IMR-90 (cell line): ENCODE measurements at regions not wholly inside any gene's neighbourhood (a gene's known extent, or its start where the extent isn't known, plus 50 kb on each side); places are given as distances from the start of the nearest gene placed in this dataset.

Source experiments
- ATAC-seq: fragments of 200-7000 bp; cut with Tn5 transposase; 2 replicates; pipeline ENCODE4 v1.9.1; 2020; ENCODE audit warnings: low read depth, mild to moderate bottlenecking, moderate library complexity
- BruUV-seq: library from RNA; stranded (reverse); fragments of 400-500 nt; replicated peaks from 2 replicates; lab custom pipeline; 2021; lab: Mats Ljungman, UMichigan
- CTCF ChIA-PET: fragments of 300-600 bp; formaldehyde crosslinking; extraction: SDS; loops from one replicate; lab custom pipeline; 2021; ENCODE audit warnings: antibody characterized with exemption; lab: Yijun Ruan, JAX
- POLR2A ChIA-PET: fragments of 300-600 bp; sonication (Branson Sonifier 250); formaldehyde crosslinking; loops from one replicate; lab custom pipeline; 2022; ENCODE audit warnings: antibody characterized with exemption; ENCODE audit not compliant: unreplicated experiment; lab: Charles Lee
- DNase-seq: peaks from one replicate; pipeline ENCODE4 v3.0.0; 2013
- H2AFZ ChIP-seq: replicated peaks from 2 replicates; pipeline ENCODE3; 2013; ENCODE audit warnings: low read length, mild to moderate bottlenecking; ENCODE audit not compliant: poor library complexity
- H2AK5ac ChIP-seq: 2 replicates; pipeline ENCODE4 v1.6.1; 2013; ENCODE audit warnings: low read depth, low read length, inconsistent platforms
- H2AK9ac ChIP-seq: replicated peaks from 2 replicates; pipeline ENCODE3; 2013; ENCODE audit warnings: mild to moderate bottlenecking, low read depth, low read length, moderate library complexity; ENCODE audit not compliant: poor library complexity
- H2BK120ac ChIP-seq: 2 replicates; pipeline ENCODE4 v1.6.1; 2013; ENCODE audit warnings: low read depth, low read length, inconsistent platforms
- H2BK15ac ChIP-seq: 3 replicates; pipeline ENCODE4 v1.6.1; 2013; ENCODE audit warnings: low read depth, low read length, inconsistent platforms
- H2BK20ac ChIP-seq: 2 replicates; pipeline ENCODE4 v1.6.1; 2013; ENCODE audit warnings: low read depth, mild to moderate bottlenecking, inconsistent platforms, low read length, moderate library complexity
- H2BK5ac ChIP-seq: 2 replicates; pipeline ENCODE4 v1.6.1; 2013; ENCODE audit warnings: mild to moderate bottlenecking, low read depth, low read length, inconsistent platforms; ENCODE audit not compliant: poor library complexity, severe bottlenecking
- H3K14ac ChIP-seq: replicated peaks from 2 replicates; pipeline ENCODE4 v1.6.1; 2013; ENCODE audit warnings: low read depth, low read length, inconsistent platforms
- H3K18ac ChIP-seq: 2 replicates; pipeline ENCODE4 v1.6.1; 2013; ENCODE audit warnings: low read depth, low read length, control low read depth
- H3K23ac ChIP-seq: 2 replicates; pipeline ENCODE4 v1.6.1; 2013; ENCODE audit warnings: low read depth, low read length, inconsistent platforms
- H3K27ac ChIP-seq: 2 replicates; pipeline ENCODE4 v1.5.1; 2013; ENCODE audit warnings: mild to moderate bottlenecking, control low read depth, low read length; ENCODE audit not compliant: insufficient read depth
- H3K27me3 ChIP-seq: 2 replicates; pipeline ENCODE4 v1.6.1; 2013; ENCODE audit warnings: low read length; ENCODE audit not compliant: control insufficient read depth, insufficient read depth
- H3K36me3 ChIP-seq: 2 replicates; pipeline ENCODE4 v1.6.1; 2013; ENCODE audit warnings: low read length, mixed read lengths; ENCODE audit not compliant: control insufficient read depth, insufficient read depth
- H3K4ac ChIP-seq: 2 replicates; pipeline ENCODE4 v1.6.1; 2013; ENCODE audit warnings: low read depth, low read length, inconsistent platforms
- H3K4me1 ChIP-seq: 2 replicates; pipeline ENCODE4 v1.6.1; 2013; ENCODE audit warnings: low read length, mixed read lengths; ENCODE audit not compliant: control insufficient read depth, insufficient read depth
- H3K4me2 ChIP-seq: 2 replicates; pipeline ENCODE4 v1.6.1; 2013; ENCODE audit warnings: low read depth, mild to moderate bottlenecking, control low read depth, low read length, moderate library complexity
- H3K4me3 ChIP-seq: 2 replicates; pipeline ENCODE4 v1.5.1; 2013; ENCODE audit warnings: low read depth, mild to moderate bottlenecking, control low read depth, low read length, moderate library complexity; ENCODE audit not compliant: insufficient read depth
- H3K56ac ChIP-seq: 2 replicates; pipeline ENCODE4 v1.6.1; 2013; ENCODE audit warnings: low read length, inconsistent platforms; ENCODE audit not compliant: insufficient read depth; ENCODE audit errors: extremely low read depth
- H3K79me1 ChIP-seq, 2 experiments: 2 replicates each; pipeline ENCODE4 v1.6.1; 2013; ENCODE audit warnings: low read length in 2 of 2, inconsistent platforms in 1 of 2, low read depth in 1 of 2
- H3K9ac ChIP-seq: 2 replicates; pipeline ENCODE4 v1.6.1; 2013; ENCODE audit warnings: low read depth, low read length, control low read depth
- H3K9me1 ChIP-seq: 2 replicates; pipeline ENCODE4 v1.6.1; 2013; ENCODE audit warnings: low read length, inconsistent platforms; ENCODE audit not compliant: insufficient read depth
- H3K9me3 ChIP-seq: 2 replicates; pipeline ENCODE4 v1.6.1; 2013; ENCODE audit warnings: low read length; ENCODE audit not compliant: control insufficient read depth, insufficient read depth
- H4K20me1 ChIP-seq: 2 replicates; pipeline ENCODE4 v1.6.1; 2013; ENCODE audit warnings: low read length, inconsistent platforms; ENCODE audit not compliant: insufficient read depth
- H4K5ac ChIP-seq: 2 replicates; pipeline ENCODE4 v1.6.1; 2013; ENCODE audit warnings: mild to moderate bottlenecking, low read depth, low read length, control low read depth
- H4K8ac ChIP-seq, 2 experiments: 2 replicates each; pipeline ENCODE4 v1.6.1; 2013; ENCODE audit warnings: low read depth in 2 of 2, low read length in 2 of 2, control low read depth in 1 of 2, inconsistent platforms in 1 of 2
- H4K91ac ChIP-seq: 2 replicates; pipeline ENCODE4 v1.6.1; 2013; ENCODE audit warnings: low read depth, low read length, inconsistent platforms; ENCODE audit not compliant: insufficient read depth
- CEBPB ChIP-seq: IDR thresholded peaks from 2 replicates; pipeline ENCODE4 v1.6.1; 2012; ENCODE audit warnings: low read depth, low read length, improper control_type of control experiment
- CHD1 ChIP-seq: IDR thresholded peaks from 2 replicates; pipeline ENCODE4 v1.6.1; 2012; ENCODE audit warnings: low read depth, low read length, improper control_type of control experiment
- CTCF ChIP-seq: conservative IDR thresholded peaks from 2 replicates; pipeline ENCODE4 v1.5.1; 2012; ENCODE audit warnings: mild to moderate bottlenecking, low read depth, low read length, improper control_type of control experiment
- RAD21 ChIP-seq: IDR thresholded peaks from 2 replicates; pipeline ENCODE4 v1.6.1; 2012; ENCODE audit warnings: low read length, improper control_type of control experiment
- WGBS, 2 experiments: methylation state at CpG; one replicate each; pipeline versions ENCODE4 v1.1.5 to v1.1.7; 2013; ENCODE audit warnings: missing lambda C conversion rate in 2 of 2; ENCODE audit not compliant: insufficient read length in 1 of 2; ENCODE audit errors: extremely low coverage in 2 of 2; 5-methylcytosine and 5-hydroxymethylcytosine counted together
- dilution Hi-C: fragments of 300-500 bp; cut with HindIII; formaldehyde crosslinking; loops from one replicate; pipeline ENCODE4 v1.14.3; 2018; ENCODE audit warnings: low sequenced_read_pairs; ENCODE audit not compliant: unreplicated experiment
- in situ Hi-C: fragments of 300-500 bp; cut with MboI; formaldehyde crosslinking; loops from 3 replicates; pipeline ENCODE4 v1.14.3; 2019; ENCODE audit warnings: low sequenced_read_pairs, inconsistent platforms, mixed read lengths
- intact Hi-C: fragments of 100-400 bp; cut with micrococcal nuclease; formaldehyde crosslinking; loops from 2 replicates; pipeline ENCODE4 v1.10.0; 2022

GRCh38 chr1:37277366-37277765 is 197.0 kb upstream of the ZC3H12A start:
- Histone ChIP-seq H3K9me1 (no peaks in the 10 kb centered on the region), H2AK9ac (no peak overlapping the region), H3K36me3 (no peaks in the 10 kb centered on the region), H3K4me3 (no peak overlapping the region), H3K9ac (no peak overlapping the region), H2BK120ac (no peak overlapping the region), H4K91ac (no peak overlapping the region), H3K9me3 (no peaks in the 10 kb centered on the region), H3K14ac (no peak overlapping the region), H3K27me3 (no peaks in the 10 kb centered on the region), H4K20me1 (no peaks in the 10 kb centered on the region), H2BK20ac (no peak overlapping the region), H3K4me1 (no peaks in the 10 kb centered on the region), H3K4ac (no peak overlapping the region), H3K18ac (no peak overlapping the region), H4K5ac (no peak overlapping the region), H2BK15ac (no peak overlapping the region), H2AK5ac (no peak overlapping the region), H2BK5ac (no peak overlapping the region), H3K23ac (no peak overlapping the region), H3K79me1 (no peaks in the 10 kb centered on the region), H3K4me2 (no peak overlapping the region), H3K56ac (no peak overlapping the region), H2AFZ (no peak overlapping the region), H4K8ac (no peak overlapping the region), H3K27ac (no peak overlapping the region)
- BruUV-seq, result no TSS peak
- DNase-seq (no peak), ATAC-seq (no peak)
- WGBS, 2 experiments, result 40% methylated on average over 1 of the region's 2 CpGs; no CpG with 5 or more reads in 1 of the 2 experiments
- CTCF ChIA-PET, result interaction anchor here (0.8 to 1.0 kb wide), 2 partner anchors 10 to 23 kb away, joined by 3 read pairs; no protein-coding TSS in a partner anchor
- dilution Hi-C loops, result no loop called here
- intact Hi-C loops, result no loop called here
- POLR2A ChIA-PET, result no interaction called here
- in situ Hi-C loops, result no loop called here
- TF ChIP-seq CHD1 (no peak), CTCF (no peak), CEBPB (no peak), RAD21 (no peak)
